ENCODE measurements at regions not wholly inside any gene's neighbourhood (a gene's known extent, or its start where the extent isn't known, plus 50 kb on each side); places are given as distances from the start of the nearest gene placed in this dataset.

GRCh38 chr6:139500977-139501376 lies 126.5 kb upstream of the CITED2 start:
- Histone ChIP-seq H3F3A (ENCODE audit: insufficient read depth, low read length, poor library complexity, severe bottlenecking) (no peaks in the 10 kb centered on the region), H3K4me3 (ENCODE audit: low read length) (no peak overlapping the region), H2AFZ (ENCODE audit: low read depth, low read length) (no peak overlapping the region), H3K79me2 (replicated peaks; ENCODE audit: insufficient read depth, low read length) (no peaks in the 10 kb centered on the region), H3K9ac (ENCODE audit: low read length) (no peak overlapping the region), H3K9me2 (ENCODE audit: insufficient read depth, low read length) (no peaks in the 10 kb centered on the region), H3K27me3 (ENCODE audit: insufficient read depth, low read depth, low read length) (no peaks in the 10 kb centered on the region), H3K36me3 (ENCODE audit: insufficient read depth, low read length) (no peaks in the 10 kb centered on the region), H4K20me1 (ENCODE audit: insufficient read depth) (no peaks in the 10 kb centered on the region), H3K27ac (ENCODE audit: low read length) (no peak overlapping the region), H3K4me2 (ENCODE audit: low read length) (no peak overlapping the region), H3K9me3 (ENCODE audit: low read length) (no peaks in the 10 kb centered on the region)
- TF ChIP-seq MXI1 (conservative IDR thresholded peaks at IDR 0.05; ENCODE audit: poor library complexity, severe bottlenecking): no peak
- no peak for TF ChIP-seq POLR2AphosphoS5 (IDR thresholded peaks at IDR 0.05)
- TF ChIP-seq EZH2 (IDR thresholded peaks at IDR 0.05; ENCODE audit: borderline replicate concordance, insufficient read depth, low read length, poor library complexity, severe bottlenecking): no peak
- TF ChIP-seq, protein P1, sequence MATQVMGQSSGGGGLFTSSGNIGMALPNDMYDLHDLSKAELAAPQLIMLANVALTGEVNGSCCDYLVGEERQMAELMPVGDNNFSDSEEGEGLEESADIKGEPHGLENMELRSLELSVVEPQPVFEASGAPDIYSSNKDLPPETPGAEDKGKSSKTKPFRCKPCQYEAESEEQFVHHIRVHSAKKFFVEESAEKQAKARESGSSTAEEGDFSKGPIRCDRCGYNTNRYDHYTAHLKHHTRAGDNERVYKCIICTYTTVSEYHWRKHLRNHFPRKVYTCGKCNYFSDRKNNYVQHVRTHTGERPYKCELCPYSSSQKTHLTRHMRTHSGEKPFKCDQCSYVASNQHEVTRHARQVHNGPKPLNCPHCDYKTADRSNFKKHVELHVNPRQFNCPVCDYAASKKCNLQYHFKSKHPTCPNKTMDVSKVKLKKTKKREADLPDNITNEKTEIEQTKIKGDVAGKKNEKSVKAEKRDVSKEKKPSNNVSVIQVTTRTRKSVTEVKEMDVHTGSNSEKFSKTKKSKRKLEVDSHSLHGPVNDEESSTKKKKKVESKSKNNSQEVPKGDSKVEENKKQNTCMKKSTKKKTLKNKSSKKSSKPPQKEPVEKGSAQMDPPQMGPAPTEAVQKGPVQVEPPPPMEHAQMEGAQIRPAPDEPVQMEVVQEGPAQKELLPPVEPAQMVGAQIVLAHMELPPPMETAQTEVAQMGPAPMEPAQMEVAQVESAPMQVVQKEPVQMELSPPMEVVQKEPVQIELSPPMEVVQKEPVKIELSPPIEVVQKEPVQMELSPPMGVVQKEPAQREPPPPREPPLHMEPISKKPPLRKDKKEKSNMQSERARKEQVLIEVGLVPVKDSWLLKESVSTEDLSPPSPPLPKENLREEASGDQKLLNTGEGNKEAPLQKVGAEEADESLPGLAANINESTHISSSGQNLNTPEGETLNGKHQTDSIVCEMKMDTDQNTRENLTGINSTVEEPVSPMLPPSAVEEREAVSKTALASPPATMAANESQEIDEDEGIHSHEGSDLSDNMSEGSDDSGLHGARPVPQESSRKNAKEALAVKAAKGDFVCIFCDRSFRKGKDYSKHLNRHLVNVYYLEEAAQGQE (IDR thresholded peaks at IDR 0.05; ENCODE audit: borderline replicate concordance): no peak
- no peak for TF ChIP-seq CTCF (IDR thresholded peaks at IDR 0.05; ENCODE audit: poor library complexity, severe bottlenecking)
- TF ChIP-seq TAF1 (IDR thresholded peaks at IDR 0.05; ENCODE audit: low read depth): no peak
- TF ChIP-seq EP300 (conservative IDR thresholded peaks at IDR 0.05; ENCODE audit: poor library complexity, severe bottlenecking): no peak
- no peak for TF ChIP-seq RAD21 (conservative IDR thresholded peaks at IDR 0.05)
- TF ChIP-seq SMC3 (conservative IDR thresholded peaks at IDR 0.05; ENCODE audit: poor library complexity): no peak

DNA sequence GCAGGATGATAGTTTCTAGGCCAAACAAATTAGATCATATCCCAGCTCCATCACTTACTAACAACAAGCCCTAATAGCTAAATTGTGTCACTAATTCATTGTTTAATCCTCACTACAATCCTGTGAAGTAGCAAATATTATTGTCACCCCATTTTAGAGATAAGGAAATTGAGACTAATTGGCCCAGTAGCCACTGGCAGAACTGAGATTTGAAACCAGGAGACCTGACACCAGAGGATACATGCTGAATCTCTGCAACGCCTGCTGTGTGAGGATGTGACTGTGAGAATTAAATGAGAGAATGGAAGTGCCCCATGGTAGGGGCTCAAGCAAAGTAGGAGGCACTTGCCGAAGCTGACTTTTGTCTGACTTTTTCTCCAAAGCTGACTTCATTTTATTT lies 124.3 kb upstream of the CITED2 start:
- Histone ChIP-seq H3F3A (ENCODE audit: insufficient read depth, low read length, poor library complexity, severe bottlenecking) (no peaks in the 10 kb centered on the region), H3K9me2 (ENCODE audit: insufficient read depth, low read length) (no peaks in the 10 kb centered on the region), H2AFZ (ENCODE audit: low read depth, low read length) (no peak overlapping the region), H3K4me2 (ENCODE audit: low read length) (no peak overlapping the region), H3K79me2 (replicated peaks; ENCODE audit: insufficient read depth, low read length) (no peaks in the 10 kb centered on the region), H3K36me3 (ENCODE audit: insufficient read depth, low read length) (no peaks in the 10 kb centered on the region), H3K27ac (ENCODE audit: low read length) (no peak overlapping the region), H3K27me3 (ENCODE audit: insufficient read depth, low read depth, low read length) (no peaks in the 10 kb centered on the region), H3K9ac (ENCODE audit: low read length) (no peak overlapping the region), H4K20me1 (ENCODE audit: insufficient read depth) (no peaks in the 10 kb centered on the region), H3K9me3 (ENCODE audit: low read length) (peaks cover 3% of the 10 kb centered on the region), H3K4me3 (ENCODE audit: low read length) (no peak overlapping the region)
- TF ChIP-seq POLR2AphosphoS5 (IDR thresholded peaks at IDR 0.05): no peak
- no peak for TF ChIP-seq CTCF (IDR thresholded peaks at IDR 0.05; ENCODE audit: poor library complexity, severe bottlenecking)
- TF ChIP-seq MXI1 (conservative IDR thresholded peaks at IDR 0.05; ENCODE audit: poor library complexity, severe bottlenecking): no peak

All from neural cell (in vitro differentiated cells).